Thyroid gland (tissue), 4 donors: ENCODE measurements at regions not wholly inside any gene's neighbourhood (a gene's known extent, or its start where the extent isn't known, plus 50 kb on each side); places are given as distances from the start of the nearest gene placed in this dataset.
"Not testable (repeated sequence)": the region's sequence is repeated elsewhere in the genome, so short reads cannot be mapped to it uniquely, and the experiment has no call there.

Experiments used
- DNase-seq, 2 donors: peaks; one replicate each; pipeline ENCODE4 v3.0.0-alpha.2; 2019
- H3K27ac ChIP-seq, 3 donors: fragments of 200-600 bp; sonication (generic); 1 replicate in 2 of 3; 2 replicates in 1 of 3; pipeline ENCODE4 v1.5.1; 2016 to 2019; ENCODE audit warnings: mild to moderate bottlenecking in 1 of 3, moderate library complexity in 1 of 3
- H3K27me3 ChIP-seq: fragments of 200-600 bp; sonication (generic); one replicate; pipeline ENCODE4 v1.5.1; 2019
- H3K36me3 ChIP-seq, 2 donors: fragments of 200-600 bp; sonication (generic); one replicate each; pipeline ENCODE4 v1.5.1; 2016 to 2019
- H3K4me1 ChIP-seq, 2 donors: fragments of 200-600 bp; sonication (generic); one replicate each; pipeline ENCODE4 v1.5.1; 2017 to 2019
- H3K4me3 ChIP-seq, 3 donors: fragments of 200-600 bp; sonication (generic); replicated peaks in 1 of 3; 1 replicate in 2 of 3; 2 replicates in 1 of 3; pipeline ENCODE4 v1.5.1; 2016; ENCODE audit warnings: mild to moderate bottlenecking in 1 of 3
- H3K9me3 ChIP-seq: fragments of 200-600 bp; sonication (generic); one replicate; pipeline ENCODE4 v1.5.1; 2017
- CTCF ChIP-seq, 6 experiments: fragments of 200-600 bp in 3 of 6; fragments of 450-650 bp in 3 of 6; sonication (generic) in 3 of 6; IDR thresholded peaks; one replicate each; pipeline ENCODE4 v1.5.1; 2016 to 2019; ENCODE audit warnings: antibody characterized with exemption in 6 of 6, mild to moderate bottlenecking in 2 of 6, inconsistent platforms in 1 of 6, moderate library complexity in 1 of 6
- POLR2A ChIP-seq, 2 donors: fragments of 450-650 bp; IDR thresholded peaks; one replicate each; pipeline ENCODE4 v1.6.1; 2017; ENCODE audit warnings: antibody characterized with exemption in 2 of 2, mild to moderate bottlenecking in 2 of 2, moderate library complexity in 1 of 2
- WGBS, 2 donors: methylation state at CpG; one replicate each; pipeline ENCODE4 v1.1.5; 2017; 5-methylcytosine and 5-hydroxymethylcytosine counted together
- intact Hi-C: fragments of 100-400 bp; cut with DNase I; formaldehyde crosslinking; loops from one replicate; pipeline ENCODE4 v1.15.1; 2023

- Histone ChIP-seq H3K4me3 (no peak overlapping the region), H3K36me3 (no peaks in the 10 kb centered on the region), H3K4me1 (no peaks in the 10 kb centered on the region), H3K9me3 (no peaks in the 10 kb centered on the region), H3K27me3 (no peaks in the 10 kb centered on the region), H3K27ac (no peak overlapping the region)
- 41 to 55% methylated on average over 2 of the region's 2 CpGs for WGBS, 2 donors
- no peak for DNase-seq
- intact Hi-C loops: no loop called here
- TF ChIP-seq CTCF (IDR thresholded peaks at IDR 0.05) (peak; percentile 23 to 79 (median 55)), POLR2A (IDR thresholded peaks at IDR 0.05) (no peak)
Measured at GRCh38 chr4:124111922-124112321, 600.6 kb downstream of the ANKRD50 start.

GRCh38 chr4:124118061-124118460 is 594.5 kb downstream of the ANKRD50 start:
- H3K27me3 ChIP-seq: no peaks in the 10 kb centered on the region
- no peaks in the 10 kb centered on the region for H3K4me1 ChIP-seq
- H3K4me3 ChIP-seq: no peak overlapping the region
- H3K36me3 ChIP-seq: no peaks in the 10 kb centered on the region
- intact Hi-C loops: no loop called here
- DNase-seq: no peak
- no peak overlapping the region for H3K27ac ChIP-seq
- TF ChIP-seq CTCF (IDR thresholded peaks at IDR 0.05) (no peak), POLR2A (IDR thresholded peaks at IDR 0.05) (no peak)
- no peaks in the 10 kb centered on the region for H3K9me3 ChIP-seq
- 76 to 81% methylated on average over 2 of the region's 2 CpGs for WGBS, 2 donors

GRCh38 chr4:124121461-124121971 is 591.0 kb downstream of the ANKRD50 start:
- TF ChIP-seq POLR2A (IDR thresholded peaks at IDR 0.05): no peak
- TF ChIP-seq CTCF (IDR thresholded peaks at IDR 0.05): no peak
- intact Hi-C loops: no loop called here
- Histone ChIP-seq H3K27ac (no peak overlapping the region), H3K36me3 (no peaks in the 10 kb centered on the region), H3K4me3 (no peak overlapping the region), H3K9me3 (no peaks in the 10 kb centered on the region), H3K4me1 (no peaks in the 10 kb centered on the region), H3K27me3 (no peaks in the 10 kb centered on the region)
- peak in 1 of 2 donors; percentile 3 for DNase-seq
- WGBS, 2 donors: 58 to 70% methylated on average over 1 of the region's 1 CpG

GRCh38 chr4:124123181-124123580 is 589.4 kb downstream of the ANKRD50 start:
- intact Hi-C loops: no loop called here
- Histone ChIP-seq H3K9me3 (no peaks in the 10 kb centered on the region), H3K36me3 (no peaks in the 10 kb centered on the region), H3K27ac (no peak overlapping the region), H3K27me3 (no peaks in the 10 kb centered on the region), H3K4me1 (no peaks in the 10 kb centered on the region), H3K4me3 (no peak overlapping the region)
- WGBS, 2 donors: 93 to 96% methylated on average over 4 of the region's 4 CpGs
- DNase-seq: no peak
- no peak for TF ChIP-seq CTCF (IDR thresholded peaks at IDR 0.05)
- no peak for TF ChIP-seq POLR2A (IDR thresholded peaks at IDR 0.05)

- Histone ChIP-seq H3K4me1 (no peaks in the 10 kb centered on the region), H3K27me3 (no peaks in the 10 kb centered on the region), H3K27ac (no peak overlapping the region), H3K9me3 (no peaks in the 10 kb centered on the region), H3K36me3 (no peaks in the 10 kb centered on the region), H3K4me3 (no peak overlapping the region)
- no peak for TF ChIP-seq CTCF (IDR thresholded peaks at IDR 0.05)
- no peak for TF ChIP-seq POLR2A (IDR thresholded peaks at IDR 0.05)
- intact Hi-C loops: no loop called here
- DNase-seq: no peak
- 89 to 94% methylated on average over 1 of the region's 1 CpG for WGBS, 2 donors
Measured at GRCh38 chr4:124123721-124124120, 588.8 kb downstream of the ANKRD50 start.

GRCh38 chr4:124131324-124131723 is 581.2 kb downstream of the ANKRD50 start:
- H3K4me3 ChIP-seq, H3K27me3 ChIP-seq, intact Hi-C loops, DNase-seq, H3K27ac ChIP-seq, H3K4me1 ChIP-seq, H3K36me3 ChIP-seq, H3K9me3 ChIP-seq: not testable (repeated sequence)
- 97 to 98% methylated on average over 6 of the region's 6 CpGs for WGBS, 2 donors
